ENCODE measurements at regions not wholly inside any gene's neighbourhood (a gene's known extent, or its start where the extent isn't known, plus 50 kb on each side); places are given as distances from the start of the nearest gene placed in this dataset.

GRCh38 chr6:85792254-85792653, 149.6 kb upstream of the SYNCRIP start:
- ATAC-seq, result no peak
- no peak for TF ChIP-seq ZFP3 (CRISPR knock-in tag; IDR thresholded peaks at IDR 0.05)
- no peak for TF ChIP-seq ZNF565 (CRISPR knock-in tag; conservative IDR thresholded peaks at IDR 0.05; ENCODE audit: low read depth)
- TF ChIP-seq CSRNP3 (CRISPR knock-in tag; IDR thresholded peaks at IDR 0.05), result no peak
- TF ChIP-seq RARB (CRISPR knock-in tag; IDR thresholded peaks at IDR 0.05), result no peak
- no peak for TF ChIP-seq POU6F1 (CRISPR knock-in tag; IDR thresholded peaks at IDR 0.05; ENCODE audit: borderline replicate concordance, low read depth)
- no peak for TF ChIP-seq ZNF8 (CRISPR knock-in tag; IDR thresholded peaks at IDR 0.05)
- no peak for TF ChIP-seq PPARA (CRISPR knock-in tag; IDR thresholded peaks at IDR 0.05; ENCODE audit: borderline replicate concordance)
- no peak for TF ChIP-seq ESRRG (CRISPR knock-in tag; IDR thresholded peaks at IDR 0.05)
- no peak for TF ChIP-seq TCF4 (CRISPR knock-in tag; IDR thresholded peaks at IDR 0.05; ENCODE audit: borderline replicate concordance)
- TF ChIP-seq PATZ1 (CRISPR knock-in tag; IDR thresholded peaks at IDR 0.05; ENCODE audit: borderline replicate concordance), result no peak

GRCh38 chr6:85775883-85776282, 133.2 kb upstream of the SYNCRIP start:
- ATAC-seq, result no peak
- TF ChIP-seq ZFP3 (CRISPR knock-in tag; IDR thresholded peaks at IDR 0.05), result no peak

GRCh38 chr6:85772641-85773040, 130.0 kb upstream of the SYNCRIP start:
- no peak for ATAC-seq
- TF ChIP-seq ZC3H10 (CRISPR knock-in tag; IDR thresholded peaks at IDR 0.05), result no peak
- TF ChIP-seq ZFP30 (CRISPR knock-in tag; IDR thresholded peaks at IDR 0.05), result no peak
- no peak for TF ChIP-seq ISL1 (CRISPR knock-in tag; IDR thresholded peaks at IDR 0.05)

GRCh38 chr6:85771925-85772430, 129.3 kb upstream of the SYNCRIP start:
- ATAC-seq, result no peak
- TF ChIP-seq TCF4 (CRISPR knock-in tag; IDR thresholded peaks at IDR 0.05; ENCODE audit: borderline replicate concordance), result no peak
- no peak for TF ChIP-seq ARNTL (CRISPR knock-in tag; IDR thresholded peaks at IDR 0.05; ENCODE audit: borderline replicate concordance, low read depth)
- TF ChIP-seq ZFP3 (CRISPR knock-in tag; IDR thresholded peaks at IDR 0.05), result no peak
- TF ChIP-seq PATZ1 (CRISPR knock-in tag; IDR thresholded peaks at IDR 0.05; ENCODE audit: borderline replicate concordance), result no peak
- no peak for TF ChIP-seq PPARA (CRISPR knock-in tag; IDR thresholded peaks at IDR 0.05; ENCODE audit: borderline replicate concordance)
- TF ChIP-seq BACH2 (CRISPR knock-in tag; IDR thresholded peaks at IDR 0.05; ENCODE audit: borderline replicate concordance), result no peak
- TF ChIP-seq ZFP30 (CRISPR knock-in tag; IDR thresholded peaks at IDR 0.05), result no peak
- no peak for TF ChIP-seq ZNF8 (CRISPR knock-in tag; IDR thresholded peaks at IDR 0.05)
- TF ChIP-seq CREB5 (CRISPR knock-in tag; IDR thresholded peaks at IDR 0.05; ENCODE audit: low read depth), result no peak
- TF ChIP-seq CSRNP3 (CRISPR knock-in tag; IDR thresholded peaks at IDR 0.05), result no peak
- no peak for TF ChIP-seq CSDC2 (CRISPR knock-in tag; IDR thresholded peaks at IDR 0.05)
- no peak for TF ChIP-seq POU6F1 (CRISPR knock-in tag; IDR thresholded peaks at IDR 0.05; ENCODE audit: borderline replicate concordance, low read depth)
- no peak for TF ChIP-seq ISL1 (CRISPR knock-in tag; IDR thresholded peaks at IDR 0.05)
- no peak for TF ChIP-seq ZC3H10 (CRISPR knock-in tag; IDR thresholded peaks at IDR 0.05)
- no peak for TF ChIP-seq RARB (CRISPR knock-in tag; IDR thresholded peaks at IDR 0.05)

Measured in SK-N-SH treated with all-trans-retinoic acid at 6 μM for 48 hours (cell line).